ENCODE measurements at regions not wholly inside any gene's neighbourhood (a gene's known extent, or its start where the extent isn't known, plus 50 kb on each side); places are given as distances from the start of the nearest gene placed in this dataset.
"Not testable (repeated sequence)": the region's sequence is repeated elsewhere in the genome, so short reads cannot be mapped to it uniquely, and the experiment has no call there.

GRCh38 chr6:122207794-122208193 is 191.7 kb upstream of the HSF2 start:
- DNase-seq (ENCODE audit: extremely low read depth, low read depth, low spot score), result no peak

DNA sequence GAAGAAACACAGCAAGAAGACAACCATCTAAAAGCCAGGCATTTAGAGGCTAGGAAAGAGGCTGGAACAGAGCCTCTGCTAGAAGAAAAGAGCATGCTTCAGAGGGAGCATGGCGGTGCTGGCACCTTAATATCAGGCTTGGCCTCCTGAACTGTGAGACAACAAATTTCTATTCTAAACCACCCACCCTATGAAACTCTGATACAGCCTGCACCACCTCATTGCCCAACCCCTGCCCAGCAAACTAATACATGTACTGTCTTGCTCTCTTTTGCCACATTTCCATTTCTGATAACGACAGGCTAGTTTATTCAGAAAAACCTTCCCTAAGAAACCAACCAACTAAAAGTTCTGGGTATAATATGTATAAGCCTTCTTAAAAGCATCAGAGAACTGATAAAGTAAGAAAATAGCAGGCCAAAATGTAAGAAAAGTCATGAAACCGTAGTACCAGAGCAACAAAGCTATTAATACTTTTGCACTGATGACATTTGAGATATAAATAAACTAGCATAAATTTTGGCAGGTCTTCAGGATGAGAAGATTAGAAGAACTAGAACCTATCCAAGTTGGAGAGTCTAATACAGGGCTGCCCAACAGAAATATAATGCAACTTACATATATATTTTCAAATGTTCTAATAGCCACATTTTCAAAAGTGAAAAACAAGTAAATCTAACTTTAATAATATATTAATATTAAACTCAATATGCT is 184.7 kb upstream of the HSF2 start:
- DNase-seq (ENCODE audit: extremely low read depth, low read depth, low spot score), result no peak

- no peak for DNase-seq (ENCODE audit: extremely low read depth, low read depth, low spot score)
These were observed 179.2 kb upstream of the HSF2 start for GRCh38 chr6:122220254-122220653.

- no peak for DNase-seq (ENCODE audit: extremely low read depth, low read depth, low spot score)
These were observed 176.7 kb upstream of the HSF2 start for GRCh38 chr6:122222761-122223160.

- DNase-seq (ENCODE audit: extremely low read depth, low read depth, low spot score), result no peak
These were observed 176.2 kb upstream of the HSF2 start for GRCh38 chr6:122223251-122223650.

DNA sequence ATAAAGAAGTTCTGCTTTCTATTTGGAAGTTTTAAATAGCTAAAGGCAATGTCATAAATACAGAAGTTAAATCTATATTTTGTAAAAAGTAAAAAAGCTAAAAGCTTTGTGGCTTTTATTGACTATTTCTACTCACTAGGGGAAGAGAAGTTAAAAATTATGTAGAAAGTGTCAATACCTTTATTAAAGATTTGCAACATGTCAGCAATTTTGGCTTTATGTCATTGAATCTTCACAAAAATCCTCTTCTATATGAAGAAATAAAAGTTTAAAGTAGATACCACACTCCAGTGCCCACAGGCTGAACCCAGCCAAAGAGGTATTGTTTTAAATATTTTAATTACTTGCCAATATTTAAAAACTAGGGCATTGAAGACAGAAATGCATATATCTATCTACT is 160.6 kb upstream of the HSF2 start:
- no peak for DNase-seq (ENCODE audit: extremely low read depth, low read depth, low spot score)

DNA sequence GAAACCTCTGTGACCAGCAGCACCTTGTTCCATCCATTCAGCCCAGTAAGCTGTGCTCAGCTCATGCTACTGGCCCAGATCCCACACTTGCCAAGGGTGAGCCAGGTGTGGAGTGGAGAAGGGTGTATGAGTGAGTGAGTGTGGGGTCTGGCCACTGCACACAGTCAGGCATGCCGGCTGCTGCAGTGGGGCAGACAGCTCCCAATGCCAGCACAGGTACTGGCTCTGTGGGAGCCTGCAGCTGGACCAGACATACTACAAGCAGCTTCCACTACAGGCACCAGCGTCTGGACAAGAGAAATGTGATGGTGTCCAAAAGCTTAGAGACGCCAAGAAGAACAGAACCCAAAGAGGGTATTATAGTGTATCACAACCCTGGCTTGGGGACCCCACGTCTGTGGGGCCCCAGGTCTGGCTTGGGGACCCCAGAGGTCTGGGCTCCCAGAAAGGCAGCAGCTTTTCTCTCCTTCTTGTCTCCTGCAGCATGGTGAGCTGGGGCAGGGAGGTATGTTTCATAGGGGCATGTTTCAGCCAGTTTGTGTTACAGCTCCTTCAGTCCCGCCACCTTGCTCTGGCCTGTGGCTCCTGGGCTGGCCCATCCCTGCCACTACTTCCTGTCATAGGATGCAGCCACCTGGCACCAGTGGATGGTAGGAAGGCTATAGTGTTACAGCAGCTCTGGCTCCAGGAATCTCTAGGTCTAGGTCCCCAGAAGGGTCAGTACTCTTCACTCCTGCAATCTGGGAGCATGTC is 152.4 kb upstream of the HSF2 start:
- DNase-seq (ENCODE audit: extremely low read depth, low read depth, low spot score), result no peak

DNA sequence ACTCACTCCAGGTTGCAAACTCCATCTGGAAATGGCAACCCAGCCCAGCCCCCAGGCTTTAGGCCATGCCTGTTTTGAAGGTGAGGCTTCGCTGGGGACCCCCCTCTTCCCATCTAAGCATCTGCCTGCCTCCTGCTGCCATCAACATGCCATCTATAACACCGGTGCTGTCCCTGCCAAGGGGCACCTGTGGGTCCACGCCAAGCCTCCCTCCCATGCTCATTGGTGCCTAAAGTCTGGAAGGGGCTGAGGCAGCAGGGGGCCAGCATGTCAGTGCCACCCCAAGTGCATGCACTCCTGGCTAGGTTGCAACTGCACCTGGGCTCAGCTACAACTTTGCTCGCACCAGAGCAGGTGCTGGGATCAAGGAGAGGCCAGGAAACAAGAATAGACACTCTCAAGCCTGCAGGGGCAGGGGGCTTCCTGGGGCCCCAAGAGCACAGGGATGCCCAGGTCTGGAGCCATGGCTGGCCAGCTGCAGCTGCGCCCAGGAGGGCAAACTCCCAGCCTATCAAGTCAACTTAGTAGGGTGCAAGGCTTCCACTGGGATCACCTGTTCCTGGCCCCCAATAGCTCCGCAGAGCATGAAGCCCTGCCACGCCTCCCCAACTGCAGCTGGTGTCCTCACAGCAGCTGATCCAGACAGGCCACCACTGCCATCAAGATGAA is 151.3 kb upstream of the HSF2 start:
- no peak for DNase-seq (ENCODE audit: extremely low read depth, low read depth, low spot score)

- no peak for DNase-seq (ENCODE audit: extremely low read depth, low read depth, low spot score)
These were observed 150.6 kb upstream of the HSF2 start for GRCh38 chr6:122248844-122249243.

- DNase-seq (ENCODE audit: extremely low read depth, low read depth, low spot score), result no peak
These were observed 140.6 kb upstream of the HSF2 start for GRCh38 chr6:122258839-122259238.

DNA sequence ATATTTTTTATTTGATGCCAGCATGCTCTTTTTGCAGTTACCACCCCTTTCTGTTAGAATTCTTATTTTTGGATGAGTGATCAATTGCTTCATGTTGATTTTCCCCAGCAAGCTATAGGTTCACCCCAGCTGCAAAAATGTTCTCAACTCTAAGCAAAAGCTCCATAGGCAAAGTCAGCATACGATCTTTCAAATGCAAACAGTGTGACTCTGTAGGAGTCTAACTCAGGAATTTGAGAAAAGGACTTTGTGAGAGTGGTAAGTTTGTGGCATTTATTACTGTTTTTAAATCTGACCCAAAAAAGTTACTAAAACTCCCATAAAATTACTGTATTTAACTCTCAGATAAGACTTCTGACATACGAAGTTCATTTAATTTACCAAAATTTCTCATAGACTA is 134.9 kb upstream of the HSF2 start:
- DNase-seq (ENCODE audit: extremely low read depth, low read depth, low spot score), result no peak

- DNase-seq (ENCODE audit: extremely low read depth, low read depth, low spot score), result no peak
These were observed 133.7 kb upstream of the HSF2 start for GRCh38 chr6:122265755-122266154.

DNA sequence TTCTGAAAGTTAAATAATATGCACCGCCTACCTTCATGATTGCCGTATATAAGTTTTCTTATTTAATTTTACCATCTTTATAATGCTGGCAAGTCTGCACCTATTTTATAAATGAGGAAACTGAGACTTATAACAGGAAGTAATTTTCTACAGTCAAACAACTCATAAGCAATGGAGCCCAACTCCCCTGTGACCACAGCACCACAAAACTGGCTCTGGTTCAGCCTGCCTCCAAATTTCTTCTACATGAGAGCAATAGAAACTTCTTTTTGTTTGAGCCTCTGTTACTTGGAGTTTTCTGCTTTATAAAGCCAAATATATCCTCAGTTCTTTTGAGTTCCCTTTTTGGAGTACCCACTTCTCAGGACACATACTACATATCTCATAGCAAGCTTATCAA is 131.1 kb upstream of the HSF2 start:
- DNase-seq (ENCODE audit: extremely low read depth, low read depth, low spot score), result no peak

GRCh38 chr6:122276637-122277036 is 122.8 kb upstream of the HSF2 start:
- no peak for DNase-seq (ENCODE audit: extremely low read depth, low read depth, low spot score)

- DNase-seq (ENCODE audit: extremely low read depth, low read depth, low spot score), result not testable (repeated sequence)
These were observed 119.1 kb upstream of the HSF2 start for GRCh38 chr6:122280105-122281021.

DNA sequence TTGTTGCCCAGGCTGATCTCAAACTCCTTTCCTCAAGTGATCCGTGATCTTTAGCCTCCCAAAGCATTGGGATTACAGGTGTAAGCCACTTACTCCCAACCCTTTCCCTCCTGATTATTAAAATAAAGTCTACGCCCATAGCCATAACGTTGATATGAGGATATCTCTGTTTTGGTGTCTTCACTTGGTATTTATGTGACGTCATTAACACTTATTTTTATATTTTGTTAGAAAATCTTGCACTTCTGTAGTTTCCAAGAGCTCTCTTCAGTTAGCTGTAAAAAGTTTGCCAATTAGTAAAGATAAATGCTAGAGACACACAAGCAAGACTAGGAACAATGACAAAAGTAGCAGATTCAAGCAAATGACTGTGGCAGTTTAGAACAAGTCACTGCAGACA is 115.6 kb upstream of the HSF2 start:
- DNase-seq (ENCODE audit: extremely low read depth, low read depth, low spot score), result no peak

GRCh38 chr6:122284848-122285247 is 114.6 kb upstream of the HSF2 start:
- DNase-seq (ENCODE audit: extremely low read depth, low read depth, low spot score), result no peak

DNA sequence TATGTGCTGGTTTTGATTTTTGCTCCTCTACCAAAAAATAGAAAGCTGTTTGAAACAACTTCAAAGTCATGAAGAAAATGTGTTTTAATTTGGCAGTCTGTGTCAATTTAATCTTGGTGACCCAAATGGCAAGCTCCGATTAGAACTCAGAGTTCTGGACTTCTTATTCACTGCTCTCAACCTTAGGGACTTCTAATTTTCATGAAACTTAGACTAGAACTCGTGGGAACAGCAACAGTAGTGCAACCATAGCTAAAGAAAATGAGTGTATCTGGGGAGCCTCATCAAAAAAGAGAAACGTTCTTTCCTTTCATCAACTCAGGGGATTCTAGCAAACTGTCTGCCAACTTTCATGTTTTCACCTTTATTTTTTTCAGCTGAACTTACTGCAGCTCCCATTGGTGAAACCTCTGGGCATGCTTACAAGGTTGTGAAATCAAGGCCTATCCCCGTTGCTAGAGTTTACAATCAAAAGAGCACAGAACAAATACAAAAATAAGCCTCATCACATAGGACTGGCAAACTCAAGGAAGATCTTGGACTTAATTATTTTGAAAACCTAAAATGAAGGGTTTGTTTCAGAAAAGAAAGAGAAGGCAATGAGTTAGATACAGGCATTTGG is 114.0 kb upstream of the HSF2 start:
- no peak for DNase-seq (ENCODE audit: extremely low read depth, low read depth, low spot score)

- DNase-seq (ENCODE audit: extremely low read depth, low read depth, low spot score), result no peak
These were observed 112.9 kb upstream of the HSF2 start for GRCh38 chr6:122286512-122286911.

- DNase-seq (ENCODE audit: extremely low read depth, low read depth, low spot score), result no peak
These were observed 109.5 kb upstream of the HSF2 start for GRCh38 chr6:122289762-122290539.
